NCI-H2107 (cell line): ENCODE measurements at regions not wholly inside any gene's neighbourhood (a gene's known extent, or its start where the extent isn't known, plus 50 kb on each side); places are given as distances from the start of the nearest gene placed in this dataset.
A peak's percentile ranks its signal among the peaks of the same experiment; 100 is the strongest.

ENCODE experiments used
- DNase-seq: peaks from one replicate; lab custom pipeline; 2025; lab: John Stamatoyannopoulos, UW

DNA sequence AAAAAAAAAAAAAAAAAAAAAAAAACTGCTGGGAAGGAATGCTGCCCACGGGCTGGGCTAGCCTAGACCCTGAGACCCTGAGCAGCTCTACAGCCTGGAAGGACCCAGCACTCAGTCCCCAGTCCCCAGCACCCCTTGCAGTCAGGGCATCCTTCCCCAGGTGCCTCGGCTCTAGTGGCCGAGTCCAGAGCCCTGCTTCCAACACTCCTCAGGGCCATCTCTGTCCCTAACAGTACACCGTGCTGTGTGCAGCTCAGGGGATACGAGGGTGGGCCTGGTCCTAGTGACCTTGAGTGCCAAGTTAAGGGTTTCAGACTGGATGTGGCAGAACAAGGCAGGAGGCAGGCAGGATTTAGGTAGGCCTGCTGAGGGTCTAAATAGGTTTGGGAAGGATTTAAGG lies 50.2 kb upstream of the LRP8 start:
- no peak for DNase-seq

GRCh38 chr1:53378932-53379661 lies 51.2 kb upstream of the LRP8 start:
- DNase-seq = no peak

- DNase-seq = no peak
Measured at GRCh38 chr1:53379662-53380002, 51.8 kb upstream of the LRP8 start.

- DNase-seq = no peak
Measured at GRCh38 chr1:53380296-53380695, 52.4 kb upstream of the LRP8 start.

DNA sequence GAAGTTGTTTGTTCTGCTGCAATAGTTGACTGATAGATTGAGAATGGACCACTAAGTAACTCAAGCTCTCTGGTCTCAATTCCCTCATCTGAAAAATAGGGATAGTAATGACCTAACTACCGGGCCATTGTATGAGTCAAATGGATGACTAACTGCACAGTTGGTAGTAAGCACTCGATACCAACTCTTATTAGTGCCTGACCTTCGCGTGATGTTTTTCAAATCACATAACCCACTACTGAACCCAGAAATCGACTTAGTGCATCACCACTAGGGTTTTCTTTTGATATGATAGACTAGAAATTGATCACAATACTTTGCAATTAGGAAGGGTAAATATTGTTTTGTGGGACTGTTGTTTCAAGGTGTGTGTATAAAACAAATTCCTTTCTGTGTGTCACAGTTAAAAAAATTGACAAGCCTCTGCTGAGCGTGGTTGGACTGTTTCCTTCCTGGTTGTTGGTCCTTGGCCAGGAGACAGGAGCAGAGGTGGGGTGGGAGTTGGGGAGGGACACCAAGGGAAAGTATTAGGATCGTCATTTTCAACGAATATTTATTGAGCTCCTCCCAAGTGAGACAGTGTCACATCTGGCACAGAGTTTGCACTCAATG lies 54.0 kb upstream of the LRP8 start:
- no peak for DNase-seq

GRCh38 chr1:53383136-53383870 lies 55.4 kb upstream of the LRP8 start:
- no peak for DNase-seq

- DNase-seq = no peak
Measured at GRCh38 chr1:53384796-53385195, 56.9 kb upstream of the LRP8 start.

- no peak for DNase-seq
Measured at GRCh38 chr1:53385276-53386225, 57.7 kb upstream of the LRP8 start.

- no peak for DNase-seq
Measured at GRCh38 chr1:53388963-53389362, 61.1 kb upstream of the LRP8 start.

DNA sequence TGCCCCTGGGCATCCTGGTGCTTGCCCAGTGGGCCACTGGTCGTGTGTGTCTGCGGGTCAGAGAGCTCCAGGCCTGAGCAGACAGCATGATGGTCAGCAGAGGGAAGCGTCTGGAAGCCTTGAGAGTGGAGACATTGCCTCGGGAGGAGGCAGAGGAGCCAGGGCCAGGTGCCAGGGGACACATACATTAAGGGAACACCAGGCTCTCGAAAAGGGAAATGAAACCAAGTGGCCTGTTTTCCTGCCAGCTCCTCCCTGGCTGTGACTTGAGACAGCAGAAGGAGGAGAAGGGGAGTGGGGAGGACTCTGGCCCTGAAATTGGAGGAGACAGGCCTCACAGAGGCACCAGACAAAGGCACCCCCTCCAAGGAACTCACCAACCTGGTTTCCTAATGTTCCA lies 62.4 kb upstream of the LRP8 start:
- no peak for DNase-seq

DNA sequence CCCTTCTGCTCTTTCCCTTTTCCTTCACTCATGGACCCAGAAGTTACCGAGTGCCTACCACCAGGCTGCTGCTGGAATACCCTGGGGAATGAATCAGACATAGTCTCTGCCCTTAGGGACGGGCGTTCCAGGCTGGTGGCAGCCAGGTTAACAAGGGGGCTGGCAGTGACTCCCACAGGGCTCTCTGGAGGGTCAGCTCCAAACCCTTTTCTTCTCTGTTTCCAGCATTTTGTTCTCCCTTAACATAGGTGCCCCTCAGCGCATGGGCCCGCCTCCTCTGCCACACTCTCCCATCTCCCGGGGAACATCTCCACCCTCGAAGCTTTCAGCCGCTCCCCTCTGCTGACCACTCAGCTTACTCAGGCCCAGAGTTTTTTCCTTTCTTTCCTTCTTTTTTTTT lies 62.9 kb upstream of the LRP8 start:
- no peak for DNase-seq

DNA sequence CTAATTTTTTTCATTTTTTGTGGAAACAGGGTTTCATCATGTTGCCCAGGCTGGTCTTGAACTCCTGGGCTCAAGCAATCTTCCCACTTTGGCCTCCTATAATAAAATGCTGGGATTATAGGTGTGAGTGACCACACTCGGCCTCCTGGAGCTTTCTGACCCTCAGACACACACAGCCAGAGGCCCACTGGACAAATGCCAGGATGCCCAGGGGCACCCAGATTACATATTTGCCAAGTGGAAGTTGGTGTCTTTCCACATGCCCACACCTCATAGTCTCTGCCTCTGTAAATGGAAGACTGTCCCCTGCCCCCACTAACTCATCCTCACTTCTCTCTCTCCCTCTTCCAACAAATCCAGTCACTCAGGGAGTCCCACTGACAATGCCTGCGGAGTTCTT lies 63.4 kb upstream of the LRP8 start:
- no peak for DNase-seq

DNA sequence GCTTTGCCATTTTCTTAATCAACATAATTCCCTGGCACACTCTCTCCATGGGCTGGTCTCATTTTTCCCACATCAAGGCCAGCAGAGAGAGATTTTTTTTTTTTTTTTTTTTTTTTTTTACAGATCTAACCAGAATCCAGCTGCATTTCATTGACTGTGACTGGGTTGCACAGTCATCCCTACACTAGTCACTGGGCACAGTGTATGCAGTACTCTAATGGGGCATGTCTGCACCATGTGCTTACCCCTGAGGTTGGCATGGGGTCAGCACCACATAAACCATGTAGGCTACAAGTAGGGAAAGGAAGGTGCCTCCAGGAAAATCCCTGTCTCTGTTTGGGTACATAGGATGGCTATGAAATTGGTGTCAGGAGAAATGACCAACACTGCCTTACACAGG lies 64.1 kb upstream of the LRP8 start:
- DNase-seq = no peak

GRCh38 chr1:53392460-53392859 lies 64.6 kb upstream of the LRP8 start:
- DNase-seq = no peak

DNA sequence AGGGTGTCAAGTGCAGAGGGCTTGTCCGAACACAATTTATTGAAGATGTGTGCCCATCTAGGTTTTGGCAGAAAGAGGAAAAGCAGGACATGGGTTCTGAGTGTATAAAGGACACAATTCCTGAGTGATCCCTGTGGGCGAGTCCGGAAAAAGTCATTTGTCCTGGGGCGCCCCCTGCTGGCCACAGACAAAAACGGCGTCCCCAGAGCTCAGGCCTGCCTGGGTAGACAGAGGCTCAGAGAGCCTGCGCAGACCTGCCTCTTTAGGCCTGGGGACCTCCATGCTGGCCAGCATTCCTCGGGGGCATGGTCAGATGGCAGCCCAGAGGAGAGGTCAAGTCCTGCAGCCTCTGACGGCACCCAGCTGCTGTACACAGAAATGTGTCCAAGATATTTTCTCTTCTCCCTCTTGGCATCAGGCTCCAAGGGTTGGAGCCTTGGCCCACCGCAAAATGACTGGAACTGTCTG lies 65.5 kb upstream of the LRP8 start:
- peak; percentile 44 for DNase-seq

DNA sequence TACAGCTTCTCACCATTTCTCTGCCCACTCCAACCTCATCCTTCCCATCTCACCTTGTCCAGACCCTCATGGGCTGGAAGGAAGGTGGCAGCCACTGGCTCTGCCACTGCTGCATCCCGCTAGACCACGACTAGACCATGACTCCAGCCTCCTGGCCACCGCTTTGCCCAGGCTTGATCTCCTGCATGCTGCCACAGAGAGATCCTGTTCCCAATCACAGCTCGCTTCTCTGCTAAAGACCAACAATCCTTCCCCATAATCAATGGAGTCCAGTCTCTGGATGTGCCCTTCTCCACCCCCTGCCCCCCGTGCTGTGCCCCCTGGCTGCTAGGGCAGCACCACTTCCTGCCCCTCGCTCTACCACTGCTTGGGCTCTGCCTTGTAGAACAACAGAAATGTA lies 64.9 kb upstream of the DMRTB1 start:
- DNase-seq = no peak

- peak; percentile 14 for DNase-seq
Measured at GRCh38 chr1:53395671-53396215, 63.5 kb upstream of the DMRTB1 start.

DNA sequence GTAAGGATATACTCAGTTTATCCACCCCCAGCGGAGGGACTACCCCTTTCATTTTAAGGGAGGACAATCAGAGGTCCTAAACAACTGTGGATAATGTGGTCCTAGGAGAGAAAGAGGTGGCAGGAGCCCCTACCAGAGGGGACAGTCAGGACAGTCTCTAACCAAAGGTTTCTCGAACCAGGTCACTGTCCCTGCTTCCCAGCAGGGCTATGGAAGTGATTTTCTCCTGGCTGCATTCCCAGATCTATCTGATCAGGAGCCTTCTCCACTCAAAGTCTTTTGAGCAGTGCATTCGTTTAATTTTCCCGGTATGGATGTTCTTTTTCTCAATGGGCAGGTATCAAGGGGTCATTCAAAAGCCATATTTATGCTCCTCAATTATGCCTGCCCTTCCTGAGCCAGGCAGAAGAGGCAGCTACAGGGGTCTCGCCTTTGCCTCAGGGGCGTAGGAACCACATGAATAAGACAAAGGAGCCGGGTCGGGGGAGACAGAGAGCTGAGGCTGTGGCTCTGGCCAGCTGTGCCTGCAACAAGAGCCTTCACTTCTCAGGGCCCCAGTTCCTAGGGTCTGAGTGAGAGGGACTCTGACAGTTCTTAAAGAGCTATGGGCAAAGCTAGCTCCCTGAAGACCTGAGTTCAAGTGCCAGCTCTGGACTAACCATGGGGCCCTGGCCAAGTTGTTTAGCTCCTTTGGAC lies 62.5 kb upstream of the DMRTB1 start:
- DNase-seq = no peak

DNA sequence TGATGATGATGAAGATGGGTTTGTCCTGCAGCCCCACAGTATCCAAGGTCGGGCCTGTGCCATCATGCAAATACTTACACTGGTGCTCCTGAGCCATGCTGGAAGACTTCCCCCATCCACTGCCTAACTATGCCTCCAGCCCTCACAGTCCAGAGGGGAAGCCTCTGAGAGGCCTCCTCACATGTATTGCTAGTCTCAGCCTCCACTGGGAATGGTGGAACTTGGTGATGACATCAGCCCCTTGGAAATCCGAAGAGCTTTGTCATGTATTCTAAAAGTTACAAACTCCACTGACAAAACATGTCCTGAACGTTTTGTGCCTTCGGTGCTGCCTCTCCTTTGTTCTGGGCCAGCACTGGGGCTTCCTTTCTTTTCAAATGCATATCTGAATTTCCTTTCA lies 61.1 kb upstream of the DMRTB1 start:
- no peak for DNase-seq

GRCh38 chr1:53398576-53399365 lies 60.4 kb upstream of the DMRTB1 start:
- DNase-seq = no peak
